Neural progenitor cell (in vitro differentiated cells): ENCODE measurements at regions not wholly inside any gene's neighbourhood (a gene's known extent, or its start where the extent isn't known, plus 50 kb on each side); places are given as distances from the start of the nearest gene placed in this dataset.

ENCODE experiments used
- EZH2 ChIP-seq: fragments of 200-600 bp; sonication (generic); IDR thresholded peaks from 2 replicates; pipeline ENCODE4 v1.6.1; 2017; ENCODE audit warnings: antibody characterized with exemption, mild to moderate bottlenecking, moderate library complexity
- TF ChIP-seq, protein P1 (sequence below): fragments of 200-600 bp; sonication (generic); IDR thresholded peaks from 2 replicates; pipeline ENCODE4 v1.5.1; 2017; ENCODE audit warnings: antibody characterized with exemption, mild to moderate bottlenecking

GRCh38 chr14:104232070-104232484 is 93.7 kb downstream of the KIF26A start:
- no peak for TF ChIP-seq EZH2
- TF ChIP-seq, protein P1, sequence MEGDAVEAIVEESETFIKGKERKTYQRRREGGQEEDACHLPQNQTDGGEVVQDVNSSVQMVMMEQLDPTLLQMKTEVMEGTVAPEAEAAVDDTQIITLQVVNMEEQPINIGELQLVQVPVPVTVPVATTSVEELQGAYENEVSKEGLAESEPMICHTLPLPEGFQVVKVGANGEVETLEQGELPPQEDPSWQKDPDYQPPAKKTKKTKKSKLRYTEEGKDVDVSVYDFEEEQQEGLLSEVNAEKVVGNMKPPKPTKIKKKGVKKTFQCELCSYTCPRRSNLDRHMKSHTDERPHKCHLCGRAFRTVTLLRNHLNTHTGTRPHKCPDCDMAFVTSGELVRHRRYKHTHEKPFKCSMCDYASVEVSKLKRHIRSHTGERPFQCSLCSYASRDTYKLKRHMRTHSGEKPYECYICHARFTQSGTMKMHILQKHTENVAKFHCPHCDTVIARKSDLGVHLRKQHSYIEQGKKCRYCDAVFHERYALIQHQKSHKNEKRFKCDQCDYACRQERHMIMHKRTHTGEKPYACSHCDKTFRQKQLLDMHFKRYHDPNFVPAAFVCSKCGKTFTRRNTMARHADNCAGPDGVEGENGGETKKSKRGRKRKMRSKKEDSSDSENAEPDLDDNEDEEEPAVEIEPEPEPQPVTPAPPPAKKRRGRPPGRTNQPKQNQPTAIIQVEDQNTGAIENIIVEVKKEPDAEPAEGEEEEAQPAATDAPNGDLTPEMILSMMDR: no peak
